CD14-positive monocyte (primary cell): ENCODE measurements at regions not wholly inside any gene's neighbourhood (a gene's known extent, or its start where the extent isn't known, plus 50 kb on each side); places are given as distances from the start of the nearest gene placed in this dataset.
A peak's percentile ranks its signal among the peaks of the same experiment; 100 is the strongest.

Experiments
- DNase-seq, 3 donors: peaks; one replicate each; pipeline ENCODE4 v3.0.0-alpha.2; 2011 to 2022
- H2AFZ ChIP-seq: 2 replicates; pipeline ENCODE4 v1.6.0; 2012; ENCODE audit warnings: mild to moderate bottlenecking, low read depth, low read length, inconsistent platforms; ENCODE audit not compliant: insufficient read depth, poor library complexity, severe bottlenecking
- H3K27ac ChIP-seq, 2 donors: 1 replicate in 1 of 2; 2 replicates in 1 of 2; pipeline ENCODE4 v1.5.1; 2012 to 2013; ENCODE audit warnings: low read length in 2 of 2, control low read depth in 1 of 2, inconsistent platforms in 1 of 2, low read depth in 1 of 2, mild to moderate bottlenecking in 1 of 2
- H3K27me3 ChIP-seq, 2 donors: one replicate each; pipeline versions ENCODE4 v1.6.0 to v1.6.1; 2011 to 2013; ENCODE audit warnings: low read length in 2 of 2; ENCODE audit not compliant: control insufficient read depth in 2 of 2, insufficient read depth in 2 of 2
- H3K36me3 ChIP-seq, 2 donors: replicated peaks in 1 of 2; 1 replicate in 1 of 2; 2 replicates in 1 of 2; pipeline versions ENCODE4 v1.5.1 to v1.6.1; 2012 to 2013; ENCODE audit warnings: low read length in 2 of 2, control low read depth in 1 of 2, inconsistent platforms in 1 of 2, mild to moderate bottlenecking in 1 of 2; ENCODE audit not compliant: insufficient read depth in 2 of 2, control insufficient read depth in 1 of 2
- H3K4me1 ChIP-seq, 2 donors: 1 replicate in 1 of 2; 2 replicates in 1 of 2; pipeline versions ENCODE4 v1.5.1 to v1.6.1; 2012 to 2013; ENCODE audit warnings: low read length in 2 of 2, control low read depth in 1 of 2, inconsistent platforms in 1 of 2, mild to moderate bottlenecking in 1 of 2, moderate library complexity in 1 of 2; ENCODE audit not compliant: insufficient read depth in 2 of 2, control insufficient read depth in 1 of 2
- H3K4me2 ChIP-seq: replicated peaks from 2 replicates; pipeline ENCODE3; 2012; ENCODE audit warnings: low read length, moderate library complexity, mild to moderate bottlenecking; ENCODE audit not compliant: poor library complexity, severe bottlenecking; ENCODE audit errors: extremely low read depth
- H3K4me3 ChIP-seq, 3 experiments: fragments of 200-600 bp in 1 of 3; sonication (generic) in 1 of 3; replicated peaks in 1 of 3; 1 replicate in 2 of 3; 2 replicates in 1 of 3; pipeline ENCODE4 v1.5.1; 2011 to 2013; ENCODE audit warnings: low read length in 3 of 3, mild to moderate bottlenecking in 3 of 3, control low read depth in 2 of 3, low read depth in 2 of 3, inconsistent platforms in 1 of 3, moderate library complexity in 1 of 3
- H3K79me2 ChIP-seq: 2 replicates; pipeline ENCODE4 v1.6.0; 2012; ENCODE audit warnings: mild to moderate bottlenecking, control low read depth, inconsistent platforms, low read length, moderate library complexity; ENCODE audit not compliant: insufficient read depth
- H3K9ac ChIP-seq: 2 replicates; pipeline ENCODE4 v1.6.0; 2017; ENCODE audit warnings: low read length, mild to moderate bottlenecking; ENCODE audit not compliant: insufficient read depth, poor library complexity, severe bottlenecking
- H3K9me3 ChIP-seq, 2 donors: replicated peaks in 1 of 2; 1 replicate in 1 of 2; 2 replicates in 1 of 2; pipeline versions ENCODE4 v1.5.1 to v1.6.1; 2012 to 2013; ENCODE audit warnings: low read length in 2 of 2, control low read depth in 1 of 2; ENCODE audit not compliant: control insufficient read depth in 1 of 2, insufficient read depth in 1 of 2
- H4K20me1 ChIP-seq: 2 replicates; pipeline ENCODE4 v1.6.0; 2012; ENCODE audit warnings: mild to moderate bottlenecking, low read length, control low read depth, moderate library complexity; ENCODE audit not compliant: insufficient read depth
- H3K27ac Mint-ChIP-seq, 7 donors: one replicate each; pipeline ENCODE4 v1.8.0; 2020; ENCODE audit warnings: mild to moderate bottlenecking in 7 of 7, mixed read lengths in 7 of 7, moderate library complexity in 6 of 7, inconsistent platforms in 2 of 7
- H3K27me3 Mint-ChIP-seq, 3 donors: one replicate each; pipeline ENCODE4 v1.8.0; 2021 to 2022; ENCODE audit warnings: low read depth in 3 of 3, mild to moderate bottlenecking in 3 of 3, mixed read lengths in 3 of 3, moderate library complexity in 3 of 3, inconsistent platforms in 1 of 3
- H3K36me3 Mint-ChIP-seq, 2 donors: one replicate each; pipeline ENCODE4 v1.8.0; 2020; ENCODE audit warnings: mixed read lengths in 2 of 2, inconsistent platforms in 1 of 2, mild to moderate bottlenecking in 1 of 2
- H3K4me1 Mint-ChIP-seq: one replicate; pipeline ENCODE4 v1.8.0; 2020; ENCODE audit warnings: mild to moderate bottlenecking, mixed read lengths
- H3K4me3 Mint-ChIP-seq, 2 donors: one replicate each; pipeline ENCODE4 v1.8.0; 2020; ENCODE audit warnings: mild to moderate bottlenecking in 2 of 2, mixed read lengths in 2 of 2, moderate library complexity in 1 of 2
- H3K9me3 Mint-ChIP-seq, 7 donors: one replicate each; pipeline ENCODE4 v1.8.0; 2020 to 2022; ENCODE audit warnings: mixed read lengths in 7 of 7, mild to moderate bottlenecking in 6 of 7, moderate library complexity in 6 of 7, inconsistent platforms in 2 of 7
- CTCF ChIP-seq: fragments of 200-600 bp; IDR thresholded peaks from one replicate; pipeline ENCODE4 v1.8.0; 2022; ENCODE audit warnings: antibody characterized with exemption, mild to moderate bottlenecking
- WGBS: methylation state at CpG from one replicate; pipeline ENCODE4 v1.1.5; 2013; ENCODE audit warnings: missing lambda C conversion rate; ENCODE audit not compliant: insufficient coverage; 5-methylcytosine and 5-hydroxymethylcytosine counted together
- intact Hi-C, 2 donors: fragments of 100-400 bp; cut with micrococcal nuclease; formaldehyde crosslinking; loops; one replicate each; pipeline versions ENCODE4 v1.15.0 to v1.15.1; 2023

GRCh38 chr14:100669011-100669412 is 57.7 kb upstream of the DLK1 start:
- peaks cover 10 to 17% of the 10 kb centered on the region in 2 donors for H3K4me1 ChIP-seq
- WGBS: 44% methylated on average over 9 of the region's 9 CpGs
- no peak for DNase-seq
- H3K27me3 Mint-ChIP-seq: peaks cover 8 to 33% (median 24%) of the 10 kb centered on the region in 3 donors
- H3K27ac ChIP-seq: no peak overlapping the region
- intact Hi-C loops: no loop called here
- TF ChIP-seq CTCF: no peak
- no peak overlapping the region for H2AFZ ChIP-seq
- no peak overlapping the region for H3K27ac Mint-ChIP-seq
- H3K9ac ChIP-seq: no peak overlapping the region
- no peaks in the 10 kb centered on the region for H3K36me3 Mint-ChIP-seq
- H3K4me3 Mint-ChIP-seq: peak overlapping the region in 1 of 2 donors; percentile 33
- H3K9me3 Mint-ChIP-seq: peaks cover 0 to 2% (median 0%) of the 10 kb centered on the region in 7 donors
- peaks cover 0 to 10% of the 10 kb centered on the region in 2 donors for H3K27me3 ChIP-seq
- no peak overlapping the region for H3K4me3 ChIP-seq
- H3K79me2 ChIP-seq: no peaks in the 10 kb centered on the region
- no peaks in the 10 kb centered on the region for H4K20me1 ChIP-seq
- H3K4me2 ChIP-seq: no peak overlapping the region
- no peaks in the 10 kb centered on the region for H3K36me3 ChIP-seq
- peaks cover 34% of the 10 kb centered on the region for H3K4me1 Mint-ChIP-seq
- H3K9me3 ChIP-seq: no peaks in the 10 kb centered on the region

- intact Hi-C loops: no loop called here
Observed at GRCh38 chr14:100669468-100669867, 57.2 kb upstream of the DLK1 start.

More at GRCh38 chr14:100669468-100669867, 57.2 kb upstream of the DLK1 start:
- Histone ChIP-seq H4K20me1 (no peaks in the 10 kb centered on the region), H3K4me2 (no peak overlapping the region), H3K9me3 (no peaks in the 10 kb centered on the region), H3K79me2 (no peaks in the 10 kb centered on the region), H3K9ac (no peak overlapping the region), H3K36me3 (no peaks in the 10 kb centered on the region), H3K27ac (no peak overlapping the region), H3K4me3 (no peak overlapping the region), H2AFZ (no peak overlapping the region), H3K4me1 (peaks cover 10 to 17% of the 10 kb centered on the region in 2 donors), H3K27me3 (peaks cover 0 to 10% of the 10 kb centered on the region in 2 donors)
- DNase-seq: no peak
- peaks cover 0 to 2% (median 0%) of the 10 kb centered on the region in 7 donors for H3K9me3 Mint-ChIP-seq
- WGBS: 67% methylated on average over 10 of the region's 13 CpGs
- H3K4me1 Mint-ChIP-seq: peaks cover 37% of the 10 kb centered on the region
- no peak overlapping the region for H3K27ac Mint-ChIP-seq
- TF ChIP-seq CTCF: no peak
- no peak overlapping the region for H3K4me3 Mint-ChIP-seq
- H3K36me3 Mint-ChIP-seq: peaks cover 0 to 2% of the 10 kb centered on the region in 2 donors
- peaks cover 8 to 31% (median 24%) of the 10 kb centered on the region in 3 donors for H3K27me3 Mint-ChIP-seq
